HG03558 (cell line): ENCODE measurements at regions not wholly inside any gene's neighbourhood (a gene's known extent, or its start where the extent isn't known, plus 50 kb on each side); places are given as distances from the start of the nearest gene placed in this dataset.
"Not testable (repeated sequence)": the region's sequence is repeated elsewhere in the genome, so short reads cannot be mapped to it uniquely, and the experiment has no call there.

Source experiments
- ATAC-seq: cut with Tn5 transposase; IDR thresholded peaks from one replicate; pipeline ENCODE4 v1.9.1; 2021; ENCODE audit warnings: moderate number of reproducible peaks; ENCODE audit not compliant: unreplicated experiment; ENCODE audit errors: extremely low read depth

DNA sequence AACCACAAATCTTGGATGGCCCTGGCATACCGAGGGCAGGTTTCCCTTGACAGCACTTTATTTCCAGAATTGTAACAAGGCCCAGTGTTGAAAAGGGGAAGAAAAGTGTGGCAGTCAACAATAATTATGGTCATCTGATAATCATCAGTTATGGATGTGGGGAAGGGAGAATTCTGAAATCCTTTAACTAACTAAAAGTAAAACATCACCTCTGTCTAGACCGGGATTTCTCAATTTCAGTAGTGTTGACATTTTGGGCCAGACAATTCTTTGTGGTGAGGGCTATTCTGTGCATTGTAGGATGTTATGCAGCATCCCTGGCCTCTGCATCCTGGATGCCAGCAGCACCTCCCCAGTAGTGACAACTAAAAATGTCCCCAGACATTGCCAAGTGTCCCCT is 140.4 kb downstream of the PSAT1 start:
- no peak for ATAC-seq

DNA sequence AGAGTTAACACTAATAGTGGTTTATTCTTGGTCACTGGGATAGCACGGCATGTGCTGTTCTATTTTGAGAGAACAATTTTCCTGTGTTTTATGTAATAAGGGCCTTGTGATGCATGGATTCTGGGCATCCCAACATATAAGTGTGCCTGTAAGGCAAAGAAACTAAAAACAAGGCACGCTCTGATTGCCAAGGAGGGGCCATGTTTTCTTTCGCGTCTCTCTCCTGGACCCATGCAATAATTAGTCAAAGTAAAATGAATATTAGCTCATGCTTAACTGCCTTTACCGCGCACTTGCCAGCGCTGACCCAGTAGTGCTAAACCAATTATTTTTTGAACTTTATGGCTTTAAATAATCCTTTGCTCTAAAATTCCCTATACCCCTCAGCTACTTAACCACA is 140.9 kb downstream of the PSAT1 start:
- ATAC-seq, result no peak

DNA sequence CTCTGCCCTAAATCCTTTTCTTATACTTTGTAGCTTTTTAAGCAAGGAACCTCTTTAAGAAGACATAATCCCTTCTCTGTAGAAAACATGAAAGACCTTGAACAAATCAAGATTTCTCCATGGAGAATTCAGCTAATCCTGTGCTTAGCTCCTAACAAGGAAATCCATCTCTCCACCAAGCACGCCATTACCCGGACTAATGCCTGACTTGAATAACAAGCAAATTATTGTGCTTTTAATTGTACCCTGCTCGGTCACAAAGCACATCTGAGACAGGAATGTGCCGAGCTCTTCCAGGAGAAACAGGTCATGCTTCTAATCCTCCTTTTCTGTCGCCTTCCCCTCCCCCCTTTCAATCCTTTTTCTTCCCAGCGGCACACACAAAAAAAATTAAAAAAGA is 141.3 kb downstream of the PSAT1 start:
- no peak for ATAC-seq

DNA sequence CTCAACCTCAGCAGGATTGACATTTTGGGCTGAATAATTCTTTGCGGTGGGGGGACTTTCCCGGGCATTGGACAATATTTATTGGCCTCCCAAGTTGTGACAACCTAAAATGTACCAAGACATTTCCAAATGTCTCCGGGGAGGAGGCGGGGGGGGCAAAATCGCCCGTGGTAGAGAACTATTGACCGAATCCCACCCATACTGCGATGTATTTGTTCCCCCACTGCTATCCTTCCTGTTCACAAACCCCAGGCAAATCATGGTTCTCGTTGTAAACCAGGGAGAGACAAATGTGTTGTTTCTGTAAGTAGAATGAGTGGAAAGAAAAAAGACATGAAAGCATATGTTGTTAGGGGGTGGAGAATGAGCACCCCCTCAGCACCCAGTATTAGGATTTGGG is 141.9 kb downstream of the PSAT1 start:
- no peak for ATAC-seq

DNA sequence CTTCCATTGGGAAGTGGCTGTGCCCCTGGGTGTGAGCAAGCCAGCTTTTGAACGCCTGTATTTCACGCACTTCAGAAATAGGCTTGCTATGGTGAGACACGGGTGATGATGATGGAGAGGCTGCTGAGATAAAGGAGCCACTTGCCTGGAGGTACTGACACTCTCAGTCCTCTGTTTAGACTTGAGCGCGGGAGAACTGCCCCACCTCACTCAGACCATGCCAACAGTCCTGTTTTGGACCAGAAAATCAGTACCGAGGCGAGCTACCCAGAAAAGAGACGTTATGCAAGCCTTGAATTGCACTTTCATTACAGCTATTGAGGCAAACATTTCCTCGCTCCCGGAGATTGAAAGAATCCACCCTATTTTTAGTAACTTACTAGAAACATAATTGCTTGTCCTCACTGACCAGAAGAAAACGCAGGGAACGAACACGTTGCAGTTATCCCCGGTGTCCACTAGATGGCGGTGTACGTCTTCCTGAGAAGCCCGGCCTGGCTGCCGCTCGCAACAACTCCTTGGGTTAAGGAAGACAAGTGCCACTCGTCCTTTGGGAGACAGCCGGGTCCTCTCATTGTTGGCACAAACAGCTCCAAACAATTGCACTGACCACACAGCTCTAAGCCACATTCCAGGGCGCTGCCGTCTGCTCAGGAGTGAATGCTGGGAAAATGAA is 142.4 kb downstream of the PSAT1 start:
- peak; percentile 70 for ATAC-seq

DNA sequence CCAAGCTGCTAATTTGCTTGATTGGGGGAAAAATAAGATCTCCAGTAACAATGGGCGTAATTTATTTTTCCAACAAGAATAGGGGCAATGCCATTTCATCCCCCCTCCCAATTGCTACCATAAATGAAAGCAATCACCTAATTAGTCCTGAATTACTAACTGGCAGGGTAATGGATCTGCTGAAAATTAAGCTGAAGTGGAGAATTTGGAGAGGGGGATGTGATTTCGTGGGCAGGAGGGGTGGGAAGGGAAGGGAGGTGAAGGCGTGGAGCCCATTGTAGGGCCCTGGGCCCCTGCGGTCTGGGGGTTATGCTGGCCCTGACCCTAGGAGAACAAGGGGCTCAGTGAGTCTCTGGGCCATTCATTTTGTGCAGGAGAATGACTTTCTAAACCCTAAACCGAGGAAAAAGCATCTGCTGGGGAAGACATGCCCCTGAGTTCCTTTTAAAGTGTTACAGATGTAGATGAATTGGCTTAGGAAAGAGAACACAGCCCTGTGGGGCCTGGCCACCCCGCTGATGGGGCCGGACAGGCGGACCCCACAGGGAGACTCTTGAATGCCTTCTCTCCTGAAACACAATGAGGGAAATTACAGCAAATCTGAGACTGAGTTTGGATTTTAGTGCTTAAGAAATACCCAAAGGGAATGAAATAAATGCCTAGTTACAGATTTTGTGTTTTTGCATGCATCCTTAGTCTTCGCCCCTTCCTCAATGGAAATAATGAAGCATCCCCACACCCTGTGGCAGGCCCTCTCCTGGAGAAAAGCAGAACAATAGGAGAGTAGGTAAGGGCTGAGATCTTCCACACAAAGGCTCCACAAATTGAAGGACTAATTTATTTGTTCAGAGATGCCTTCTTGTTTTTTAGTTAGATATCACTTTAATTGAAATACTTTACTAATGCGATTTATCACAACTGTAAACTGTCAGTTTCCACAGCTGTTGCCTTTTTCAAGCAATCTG is 143.2 kb downstream of the PSAT1 start:
- no peak for ATAC-seq

DNA sequence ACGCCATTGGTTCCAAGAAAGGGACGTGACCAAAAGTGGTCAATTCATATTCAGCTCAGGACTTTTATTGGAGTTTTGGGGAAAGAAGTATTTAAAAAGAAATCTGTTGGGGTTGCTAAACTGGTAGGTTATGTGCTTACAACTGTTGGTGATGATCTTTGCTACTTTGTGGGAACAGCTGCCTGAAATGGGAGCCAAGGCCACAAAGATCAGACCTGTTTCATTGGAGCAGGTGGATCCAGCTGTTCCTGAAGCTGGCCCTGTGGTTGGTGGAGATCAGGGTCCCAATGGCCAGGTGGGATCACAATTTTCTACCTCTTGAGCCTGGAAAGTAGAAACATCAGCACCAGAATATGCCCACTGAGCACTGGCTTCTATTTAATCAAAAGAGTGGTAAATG is 144.5 kb downstream of the PSAT1 start:
- no peak for ATAC-seq

DNA sequence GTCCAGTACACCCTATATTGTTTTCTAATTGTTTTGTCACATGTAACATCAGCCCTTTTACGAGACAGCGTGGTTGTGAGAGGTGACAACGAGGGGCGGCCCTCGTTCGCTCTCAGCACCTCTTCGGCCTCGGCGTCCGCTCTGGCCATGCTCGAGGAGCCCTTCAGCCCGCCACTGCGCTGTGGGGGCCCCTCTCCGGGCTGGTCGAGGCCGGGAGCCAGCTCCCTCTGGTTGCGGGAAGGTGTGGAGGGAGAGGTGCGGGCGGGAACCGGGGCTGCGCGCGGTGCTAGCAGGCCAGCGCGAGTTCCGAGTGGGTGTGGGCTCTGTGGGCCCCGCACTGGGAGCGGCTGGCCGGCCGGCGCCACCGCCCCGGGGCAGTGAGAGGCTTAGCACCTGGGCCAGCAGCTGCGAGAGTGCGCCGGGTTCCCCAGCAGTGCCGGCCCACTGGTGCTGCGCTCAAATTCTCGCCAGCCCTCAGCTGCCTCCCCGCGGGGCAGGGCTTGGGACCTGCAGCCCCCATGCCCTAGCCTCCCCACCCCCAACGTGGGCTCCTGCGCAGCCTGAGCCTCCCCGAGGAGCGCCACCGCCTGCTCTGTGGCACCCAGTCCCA is 145.0 kb downstream of the PSAT1 start:
- ATAC-seq, result no peak

DNA sequence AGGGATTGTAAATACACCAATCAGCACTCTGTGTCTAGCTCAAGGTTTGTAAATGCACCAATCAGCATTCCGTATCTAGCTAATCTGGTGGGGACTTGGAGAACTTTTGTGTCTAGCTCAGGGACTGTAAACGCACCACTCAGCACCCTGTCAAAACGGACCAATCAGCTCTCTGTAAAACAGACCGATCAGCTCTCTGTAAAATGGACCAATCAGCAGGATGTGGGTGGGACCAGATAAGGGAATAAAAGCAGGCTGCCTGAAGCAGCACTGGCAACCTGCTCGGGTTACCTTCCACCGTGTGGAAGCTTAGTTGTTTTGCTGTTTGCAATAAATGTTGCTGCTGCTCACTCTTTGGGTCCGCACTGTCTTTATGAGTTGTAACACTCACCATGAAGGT is 145.7 kb downstream of the PSAT1 start:
- not testable (repeated sequence) for ATAC-seq

DNA sequence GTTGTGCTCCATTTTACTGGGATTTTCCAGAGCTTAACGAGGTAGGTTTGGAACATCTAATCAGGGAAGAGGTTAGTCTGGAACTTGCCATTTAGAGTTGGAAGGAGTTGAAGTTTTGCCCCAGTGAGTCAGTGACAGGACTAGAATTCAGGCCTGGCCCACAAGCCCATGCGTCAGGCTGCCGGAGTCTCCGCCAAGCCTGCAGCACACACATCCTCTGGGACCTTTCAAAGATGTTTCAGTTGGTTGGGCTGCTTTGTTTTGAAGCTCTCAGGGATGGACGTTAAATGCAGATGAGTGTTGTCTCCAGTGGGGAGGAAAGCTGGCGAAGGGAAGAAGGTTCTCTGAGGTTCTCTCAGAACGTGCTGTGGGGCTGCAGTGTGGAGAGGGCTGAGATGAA is 147.0 kb downstream of the PSAT1 start:
- no peak for ATAC-seq

DNA sequence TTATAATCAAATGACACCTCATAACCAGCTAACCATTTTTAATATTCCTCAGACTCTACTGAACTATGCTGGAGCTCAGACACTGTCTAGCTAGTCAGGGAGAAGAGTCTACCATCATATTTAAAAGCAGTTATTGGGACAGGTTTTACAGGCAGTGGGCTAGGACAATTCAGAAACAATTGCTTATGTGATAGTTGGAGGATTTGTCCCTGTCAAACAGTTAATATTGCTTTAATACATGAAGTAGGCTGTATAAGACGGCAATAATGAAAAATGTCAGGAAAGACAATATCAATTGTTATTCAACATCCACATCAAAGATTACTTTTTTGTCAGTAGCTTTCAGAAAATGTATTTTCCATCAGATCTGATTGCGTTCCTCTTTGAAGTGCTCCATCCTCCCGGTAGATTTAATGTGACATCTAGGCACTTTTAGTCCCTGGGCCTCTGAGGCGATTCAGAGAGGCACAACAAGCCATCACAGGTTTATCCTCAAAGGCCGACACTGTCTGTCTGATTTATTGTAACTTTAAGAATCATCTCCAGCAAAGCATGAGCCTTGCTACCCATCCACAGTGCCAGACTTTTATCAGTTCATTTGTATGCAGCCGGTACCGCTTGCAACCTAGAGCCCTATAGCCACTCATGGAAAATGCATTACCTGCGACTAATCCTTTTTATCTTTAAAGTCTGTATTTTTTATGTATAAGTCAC is 152.2 kb downstream of the PSAT1 start:
- no peak for ATAC-seq

DNA sequence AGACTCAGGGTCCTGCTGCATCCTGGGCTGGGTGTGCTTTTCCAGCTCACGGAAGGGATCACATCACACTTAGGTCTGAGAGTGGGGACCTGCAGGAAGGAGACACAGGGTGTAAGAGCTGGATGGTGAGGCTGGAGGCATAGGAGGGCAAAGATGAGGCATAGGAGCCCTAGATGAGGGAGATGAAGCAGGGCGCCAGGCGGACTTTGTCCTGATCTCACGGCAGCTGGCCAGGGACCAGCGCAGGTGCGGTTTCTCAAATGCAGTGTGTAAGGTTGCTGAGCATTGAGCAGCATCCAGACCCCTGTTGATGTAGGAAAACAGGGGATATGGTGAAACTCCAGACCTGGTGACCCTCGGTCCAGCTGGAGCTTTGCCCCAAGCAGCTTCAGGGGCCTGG is 156.5 kb downstream of the PSAT1 start:
- ATAC-seq, result no peak

DNA sequence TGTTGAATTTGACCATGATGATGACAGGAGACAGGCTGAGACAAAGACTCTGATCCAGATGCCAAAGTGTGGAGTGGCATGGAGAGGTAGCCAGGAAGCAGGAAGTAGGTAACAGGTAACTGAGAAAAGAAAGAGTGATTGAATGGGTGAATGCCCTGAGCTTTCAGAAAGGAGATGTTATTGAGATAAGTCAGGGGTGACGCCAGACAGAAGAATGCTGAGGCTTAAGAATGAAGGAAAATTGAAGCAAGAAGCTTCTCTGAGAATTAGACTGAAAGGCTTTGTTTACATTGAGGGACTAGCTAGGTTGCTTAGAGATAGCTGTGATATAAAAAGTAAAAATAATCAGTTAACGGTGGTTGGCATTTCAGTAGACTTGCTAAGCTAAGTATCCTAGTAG is 165.7 kb downstream of the PSAT1 start:
- ATAC-seq, result no peak

DNA sequence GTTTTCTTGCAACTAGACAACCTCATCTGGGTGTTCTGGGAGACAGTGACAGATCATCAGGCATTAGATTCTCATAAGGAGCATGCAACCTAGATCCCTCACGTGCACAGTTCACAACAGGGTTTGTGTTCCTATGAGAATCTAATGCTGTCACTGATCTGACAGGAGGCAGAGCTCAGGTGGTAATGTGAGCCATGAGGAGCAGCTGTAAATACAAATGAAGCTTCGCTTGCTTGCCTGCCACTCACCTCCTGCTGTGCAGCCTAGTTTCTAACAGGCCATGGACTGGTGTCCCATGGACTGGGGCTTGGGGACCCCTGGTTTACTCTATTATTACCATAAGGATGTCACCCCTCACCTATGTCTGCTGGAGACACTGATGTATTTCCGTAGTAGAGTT is 166.8 kb downstream of the PSAT1 start:
- ATAC-seq, result no peak

DNA sequence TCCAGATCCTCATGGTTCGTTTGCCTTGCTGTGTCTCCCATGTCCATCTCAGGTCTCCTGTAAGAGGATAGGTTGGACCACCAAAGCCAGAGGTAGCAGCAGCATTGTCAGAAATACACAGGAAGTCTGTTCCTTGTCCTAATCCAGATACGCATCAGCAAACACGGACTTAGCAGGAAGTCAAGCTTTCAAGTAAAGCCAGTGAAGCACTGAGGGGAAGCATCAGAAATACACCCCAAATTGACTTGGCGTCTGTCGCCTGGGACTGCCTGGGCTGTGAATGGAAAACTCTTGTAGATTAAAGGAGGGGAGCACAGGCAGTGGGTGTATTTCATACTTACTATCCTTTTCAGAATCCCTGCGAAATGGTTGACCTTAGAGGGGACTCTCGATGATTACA is 171.3 kb downstream of the PSAT1 start:
- no peak for ATAC-seq

DNA sequence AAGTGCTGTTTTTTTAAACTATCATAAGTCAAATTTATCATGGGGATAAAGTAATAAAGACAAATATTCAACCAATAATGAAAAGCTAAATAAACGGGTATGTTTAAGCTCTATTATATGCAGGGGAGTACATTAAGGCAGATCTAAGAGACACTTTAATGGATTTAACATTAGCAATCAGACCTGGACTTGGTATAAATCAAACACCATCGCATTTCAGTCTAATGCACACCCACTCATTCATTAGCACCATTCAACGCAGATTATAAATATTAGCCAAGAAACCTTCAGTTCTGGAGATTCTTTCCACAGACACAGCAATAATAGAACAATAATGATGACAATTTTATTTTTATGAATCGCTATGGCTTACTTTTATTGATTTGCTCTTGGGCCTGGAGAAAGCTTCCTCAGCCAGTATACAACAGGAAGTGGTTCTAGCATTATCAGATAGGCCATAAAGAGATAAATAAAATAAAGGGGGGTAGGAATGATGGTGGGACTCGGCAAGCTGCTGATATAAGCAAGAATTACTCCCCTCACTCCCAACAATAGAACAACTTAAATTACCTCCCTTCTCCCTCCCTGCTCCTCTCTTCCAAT is 172.2 kb downstream of the PSAT1 start:
- no peak for ATAC-seq

DNA sequence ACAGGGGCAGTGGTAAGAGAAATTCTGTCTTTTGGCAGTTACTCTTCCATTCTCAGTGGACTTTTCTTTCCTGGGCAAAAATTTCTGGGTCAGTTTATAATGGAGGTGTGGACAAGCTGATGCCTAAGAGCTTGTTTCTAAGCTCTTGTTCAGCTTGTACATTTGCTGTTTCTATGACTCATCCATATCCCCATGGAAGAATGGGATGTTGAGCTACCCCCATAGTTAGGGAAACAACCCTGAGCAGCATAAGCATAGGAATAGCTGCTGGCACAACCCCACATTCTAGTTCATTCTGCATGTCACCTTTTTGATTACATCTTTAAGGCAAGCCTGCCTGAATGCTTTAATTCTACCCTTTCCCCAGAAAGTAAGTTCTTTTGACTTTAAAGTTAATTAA is 173.3 kb downstream of the PSAT1 start:
- no peak for ATAC-seq

DNA sequence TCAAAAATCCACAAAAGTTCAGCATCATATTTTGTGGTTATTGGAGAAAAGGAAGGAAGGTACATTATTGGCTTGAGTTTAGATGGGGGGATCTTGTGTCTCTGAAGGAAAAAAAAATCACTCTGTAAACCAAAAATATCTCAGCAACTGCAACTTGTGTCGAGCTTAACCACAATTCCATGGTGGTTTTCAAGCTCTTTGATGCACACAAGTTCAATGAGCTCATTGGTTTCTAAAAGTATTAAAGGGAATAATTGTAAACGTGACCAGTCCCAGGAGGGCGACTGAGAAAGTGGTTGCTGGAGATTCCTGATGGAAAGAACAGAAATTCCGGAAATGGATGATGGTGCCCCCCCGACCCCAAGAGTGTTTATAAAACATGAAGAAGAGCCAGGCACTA is 173.8 kb downstream of the PSAT1 start:
- no peak for ATAC-seq

DNA sequence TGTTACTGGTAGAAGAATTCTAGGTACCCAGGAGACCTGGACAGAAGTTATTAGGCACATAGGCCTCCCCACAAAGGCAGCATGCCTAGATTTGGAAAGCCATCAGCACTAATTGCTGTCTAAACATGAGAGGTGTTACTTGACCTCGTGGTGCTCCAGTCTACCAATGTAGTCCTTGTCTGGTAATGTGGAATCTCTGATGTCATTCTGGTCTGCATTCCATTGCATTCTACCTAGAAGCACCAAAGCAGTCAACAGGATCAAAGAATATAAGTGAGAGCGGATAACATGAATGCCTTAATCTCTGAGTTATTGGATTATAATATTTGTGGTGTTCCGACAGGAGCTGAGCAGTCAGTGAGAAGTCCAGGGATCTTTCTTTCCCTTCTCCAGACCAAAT is 175.2 kb downstream of the PSAT1 start:
- ATAC-seq, result no peak

DNA sequence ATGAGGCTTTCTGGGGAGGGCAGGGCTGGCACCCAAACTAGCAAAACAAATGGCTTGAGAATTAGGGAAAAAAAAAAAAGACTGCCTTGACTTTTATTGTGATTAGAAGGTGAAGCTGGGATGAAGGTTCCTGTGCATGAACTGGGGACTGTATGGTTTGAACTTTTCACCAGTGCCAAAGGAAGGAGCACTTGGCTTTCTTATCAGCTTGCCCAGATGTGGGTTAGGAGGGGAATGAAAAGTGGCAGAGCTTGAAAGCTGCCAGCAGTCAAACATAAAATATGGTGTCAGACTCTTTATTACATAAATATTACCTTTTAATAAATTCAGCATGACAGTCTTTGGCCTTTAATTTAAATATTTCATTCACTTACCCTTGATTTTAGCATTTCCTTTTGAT is 182.5 kb downstream of the PSAT1 start:
- no peak for ATAC-seq
